Keratinocyte (primary cell): ENCODE measurements at regions not wholly inside any gene's neighbourhood (a gene's known extent, or its start where the extent isn't known, plus 50 kb on each side); places are given as distances from the start of the nearest gene placed in this dataset.

ENCODE experiments used
- EZH2 ChIP-seq: IDR thresholded peaks from one replicate; pipeline ENCODE4 v1.6.1; 2012; ENCODE audit warnings: inconsistent platforms, mild to moderate bottlenecking, low read length, moderate library complexity
- TF ChIP-seq, protein P1 (sequence below), 3 experiments: IDR thresholded peaks in 1 of 3; conservative IDR thresholded peaks in 1 of 3; optimal IDR thresholded peaks in 1 of 3; 2 replicates in 2 of 3; 3 replicates in 1 of 3; pipeline versions ENCODE3 to v1.5.1; 2011; ENCODE audit warnings: low read length in 3 of 3, mild to moderate bottlenecking in 3 of 3, moderate library complexity in 2 of 3, control low read depth in 1 of 3, inconsistent platforms in 1 of 3; ENCODE audit not compliant: insufficient read depth in 2 of 3; ENCODE audit errors: extremely low read depth in 1 of 3

DNA sequence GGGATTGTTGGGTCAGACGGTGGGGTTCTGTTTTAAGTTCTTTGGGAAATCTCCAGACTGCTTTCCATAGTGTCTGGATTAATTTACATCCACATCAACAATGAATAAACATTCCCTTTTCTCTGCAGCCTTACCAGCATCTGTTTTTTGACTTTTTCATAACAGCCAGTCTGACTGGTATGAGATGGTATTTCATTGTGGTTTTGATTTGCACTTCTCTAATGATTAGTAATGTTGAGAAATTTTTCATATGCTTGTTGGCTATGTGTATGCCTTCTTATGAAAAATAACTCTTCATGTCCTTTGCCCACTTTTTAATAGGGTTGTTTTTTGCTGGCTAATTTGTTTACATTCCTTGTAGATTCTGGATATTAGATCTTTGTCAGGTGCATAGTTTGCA, 140.8 kb upstream of the CNTN1 start:
- TF ChIP-seq, protein P1, sequence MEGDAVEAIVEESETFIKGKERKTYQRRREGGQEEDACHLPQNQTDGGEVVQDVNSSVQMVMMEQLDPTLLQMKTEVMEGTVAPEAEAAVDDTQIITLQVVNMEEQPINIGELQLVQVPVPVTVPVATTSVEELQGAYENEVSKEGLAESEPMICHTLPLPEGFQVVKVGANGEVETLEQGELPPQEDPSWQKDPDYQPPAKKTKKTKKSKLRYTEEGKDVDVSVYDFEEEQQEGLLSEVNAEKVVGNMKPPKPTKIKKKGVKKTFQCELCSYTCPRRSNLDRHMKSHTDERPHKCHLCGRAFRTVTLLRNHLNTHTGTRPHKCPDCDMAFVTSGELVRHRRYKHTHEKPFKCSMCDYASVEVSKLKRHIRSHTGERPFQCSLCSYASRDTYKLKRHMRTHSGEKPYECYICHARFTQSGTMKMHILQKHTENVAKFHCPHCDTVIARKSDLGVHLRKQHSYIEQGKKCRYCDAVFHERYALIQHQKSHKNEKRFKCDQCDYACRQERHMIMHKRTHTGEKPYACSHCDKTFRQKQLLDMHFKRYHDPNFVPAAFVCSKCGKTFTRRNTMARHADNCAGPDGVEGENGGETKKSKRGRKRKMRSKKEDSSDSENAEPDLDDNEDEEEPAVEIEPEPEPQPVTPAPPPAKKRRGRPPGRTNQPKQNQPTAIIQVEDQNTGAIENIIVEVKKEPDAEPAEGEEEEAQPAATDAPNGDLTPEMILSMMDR (optimal IDR thresholded peaks at IDR 0.05 in 1 of 3, IDR thresholded peaks at IDR 0.05 in 1 of 3, conservative IDR thresholded peaks at IDR 0.05 in 1 of 3; ENCODE audit: extremely low read depth in 1 of 3, insufficient read depth in 2 of 3, low read length in 3 of 3) = no peak
- TF ChIP-seq EZH2 = no peak
